Keratinocyte (primary cell): ENCODE measurements at regions not wholly inside any gene's neighbourhood (a gene's known extent, or its start where the extent isn't known, plus 50 kb on each side); places are given as distances from the start of the nearest gene placed in this dataset.

Source experiments
- EZH2 ChIP-seq: IDR thresholded peaks from one replicate; pipeline ENCODE4 v1.6.1; 2012; ENCODE audit warnings: inconsistent platforms, mild to moderate bottlenecking, low read length, moderate library complexity
- TF ChIP-seq, protein P1 (sequence below), 3 experiments: IDR thresholded peaks in 1 of 3; conservative IDR thresholded peaks in 1 of 3; optimal IDR thresholded peaks in 1 of 3; 2 replicates in 2 of 3; 3 replicates in 1 of 3; pipeline versions ENCODE3 to v1.5.1; 2011; ENCODE audit warnings: low read length in 3 of 3, mild to moderate bottlenecking in 3 of 3, moderate library complexity in 2 of 3, control low read depth in 1 of 3, inconsistent platforms in 1 of 3; ENCODE audit not compliant: insufficient read depth in 2 of 3; ENCODE audit errors: extremely low read depth in 1 of 3

DNA sequence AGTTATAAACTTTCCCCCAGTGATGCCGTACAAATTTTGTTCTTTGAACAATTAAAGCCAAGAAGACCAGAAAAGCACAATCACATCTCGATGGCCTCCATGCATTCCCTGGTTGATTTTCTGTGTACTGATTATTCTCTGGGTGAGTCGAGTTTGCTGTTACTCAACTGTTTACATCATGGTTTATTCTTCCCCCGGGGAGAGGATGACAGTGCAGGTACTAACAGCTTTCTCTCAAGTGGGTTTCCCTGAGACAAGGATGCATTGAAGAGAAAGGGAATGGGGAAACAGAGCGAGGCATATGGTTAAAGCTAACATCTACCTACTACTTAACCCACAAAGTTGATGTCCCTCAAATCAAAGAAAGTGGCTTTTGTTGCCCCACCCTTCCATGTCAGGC lies 410.8 kb upstream of the FANCL start:
- TF ChIP-seq, protein P1, sequence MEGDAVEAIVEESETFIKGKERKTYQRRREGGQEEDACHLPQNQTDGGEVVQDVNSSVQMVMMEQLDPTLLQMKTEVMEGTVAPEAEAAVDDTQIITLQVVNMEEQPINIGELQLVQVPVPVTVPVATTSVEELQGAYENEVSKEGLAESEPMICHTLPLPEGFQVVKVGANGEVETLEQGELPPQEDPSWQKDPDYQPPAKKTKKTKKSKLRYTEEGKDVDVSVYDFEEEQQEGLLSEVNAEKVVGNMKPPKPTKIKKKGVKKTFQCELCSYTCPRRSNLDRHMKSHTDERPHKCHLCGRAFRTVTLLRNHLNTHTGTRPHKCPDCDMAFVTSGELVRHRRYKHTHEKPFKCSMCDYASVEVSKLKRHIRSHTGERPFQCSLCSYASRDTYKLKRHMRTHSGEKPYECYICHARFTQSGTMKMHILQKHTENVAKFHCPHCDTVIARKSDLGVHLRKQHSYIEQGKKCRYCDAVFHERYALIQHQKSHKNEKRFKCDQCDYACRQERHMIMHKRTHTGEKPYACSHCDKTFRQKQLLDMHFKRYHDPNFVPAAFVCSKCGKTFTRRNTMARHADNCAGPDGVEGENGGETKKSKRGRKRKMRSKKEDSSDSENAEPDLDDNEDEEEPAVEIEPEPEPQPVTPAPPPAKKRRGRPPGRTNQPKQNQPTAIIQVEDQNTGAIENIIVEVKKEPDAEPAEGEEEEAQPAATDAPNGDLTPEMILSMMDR (optimal IDR thresholded peaks at IDR 0.05 in 1 of 3, IDR thresholded peaks at IDR 0.05 in 1 of 3, conservative IDR thresholded peaks at IDR 0.05 in 1 of 3; ENCODE audit: extremely low read depth in 1 of 3, insufficient read depth in 2 of 3, low read length in 3 of 3), result no peak
- no peak for TF ChIP-seq EZH2
